NCI-H345 (cell line): ENCODE measurements at regions not wholly inside any gene's neighbourhood (a gene's known extent, or its start where the extent isn't known, plus 50 kb on each side); places are given as distances from the start of the nearest gene placed in this dataset.

Experiments
- DNase-seq: peaks from one replicate; lab custom pipeline; 2025; lab: John Stamatoyannopoulos, UW

DNA sequence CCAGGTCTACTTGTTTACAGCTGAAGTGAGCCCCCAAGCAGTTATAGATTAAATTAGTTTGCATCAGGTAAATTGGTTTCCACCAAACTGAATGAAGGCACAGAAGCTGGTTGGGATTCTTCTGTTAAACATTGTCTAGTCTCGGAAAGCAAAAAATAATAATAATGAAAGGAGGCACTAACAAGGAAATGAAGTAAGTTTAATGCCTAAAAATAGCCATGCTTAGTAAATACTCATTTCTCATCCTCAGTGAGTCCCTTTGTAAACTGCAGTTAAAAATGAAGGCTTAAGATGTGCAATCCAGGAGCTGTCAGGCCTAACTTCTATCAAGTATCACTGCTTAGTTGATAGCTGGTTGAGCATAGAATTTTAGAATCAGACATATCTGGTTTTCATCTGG, 113.5 kb downstream of the BTG1 start:
- no peak for DNase-seq

DNA sequence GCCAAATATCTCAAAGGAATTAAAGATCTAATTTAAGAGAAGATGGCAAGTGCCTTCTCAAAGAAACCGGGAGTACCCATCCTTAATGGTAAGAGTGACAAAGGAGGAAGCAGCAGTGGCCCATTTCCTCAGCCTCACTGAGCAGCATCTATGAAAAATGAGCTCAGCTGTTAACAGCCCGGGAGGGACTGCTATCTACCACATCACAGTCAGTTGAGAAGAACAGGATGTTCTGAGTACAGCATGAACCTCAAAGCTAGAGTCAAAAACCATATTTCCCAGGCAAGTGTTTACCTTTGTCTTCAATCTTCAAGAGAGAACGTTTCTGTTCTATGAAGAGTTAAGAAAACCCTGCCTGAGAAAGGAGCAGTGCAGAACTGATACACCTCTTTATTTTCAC, 115.0 kb downstream of the BTG1 start:
- DNase-seq: no peak

DNA sequence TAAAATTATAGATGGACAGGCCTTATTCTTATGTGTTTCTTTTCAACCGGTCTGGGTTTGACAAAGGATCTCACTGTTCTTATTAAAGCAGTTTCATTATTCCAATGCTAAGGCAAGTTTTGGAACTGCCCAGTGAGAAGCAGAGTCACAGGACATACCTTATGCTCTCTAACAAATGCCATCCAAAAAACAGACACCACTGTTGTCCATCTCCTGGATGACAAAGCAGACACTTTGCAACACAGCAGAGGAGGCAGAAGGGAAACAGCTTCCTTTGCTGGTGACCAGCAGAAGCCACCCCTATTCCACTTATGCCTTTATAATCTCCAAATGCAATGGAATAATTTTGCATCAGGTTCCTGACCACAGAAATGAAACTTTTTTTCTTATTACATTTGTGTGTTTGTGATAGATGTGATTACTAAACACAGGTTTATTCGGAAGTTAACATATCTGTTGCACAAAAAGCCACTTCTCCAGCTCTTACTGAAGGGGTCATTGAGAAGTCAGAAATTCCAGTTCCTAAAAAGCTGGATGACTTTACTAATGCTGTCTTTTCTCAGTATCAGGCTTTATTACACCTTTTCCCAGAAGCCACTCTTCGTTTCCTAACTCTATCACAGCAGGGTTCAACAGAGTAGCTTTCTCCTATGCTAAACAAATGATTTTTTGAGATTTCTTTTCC, 115.6 kb downstream of the BTG1 start:
- DNase-seq: no peak

DNA sequence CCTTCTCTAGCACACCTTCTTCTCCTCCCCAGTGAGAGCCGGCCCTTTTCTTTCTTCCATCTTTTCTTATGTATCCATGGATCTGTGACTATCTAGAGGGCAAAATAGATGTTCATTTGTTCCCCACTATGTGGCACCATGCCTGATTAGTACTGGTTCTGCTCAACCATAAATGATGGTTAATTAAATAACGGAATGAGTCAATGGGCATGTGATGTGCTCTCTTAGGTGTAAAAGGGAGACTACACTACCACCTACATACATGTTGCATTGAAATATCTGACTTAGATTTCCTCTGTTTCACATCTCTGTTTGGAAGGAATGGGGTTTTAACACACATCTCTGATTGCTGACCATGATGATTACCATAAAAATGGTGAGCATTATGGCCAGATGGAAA, 116.5 kb downstream of the BTG1 start:
- DNase-seq: no peak

DNA sequence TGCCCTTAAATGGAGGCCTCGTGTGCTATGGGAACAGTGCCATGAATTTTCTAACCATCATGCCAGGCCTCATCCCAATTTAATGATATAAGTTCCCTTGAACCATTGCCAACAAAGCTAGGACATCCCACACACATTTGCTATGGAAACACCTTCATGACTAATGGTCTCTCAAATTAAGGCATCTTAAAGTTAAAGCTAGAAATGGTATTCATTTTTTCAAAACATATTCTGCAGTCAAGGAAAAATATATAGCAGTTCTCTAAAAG, 117.3 kb downstream of the BTG1 start:
- no peak for DNase-seq

DNA sequence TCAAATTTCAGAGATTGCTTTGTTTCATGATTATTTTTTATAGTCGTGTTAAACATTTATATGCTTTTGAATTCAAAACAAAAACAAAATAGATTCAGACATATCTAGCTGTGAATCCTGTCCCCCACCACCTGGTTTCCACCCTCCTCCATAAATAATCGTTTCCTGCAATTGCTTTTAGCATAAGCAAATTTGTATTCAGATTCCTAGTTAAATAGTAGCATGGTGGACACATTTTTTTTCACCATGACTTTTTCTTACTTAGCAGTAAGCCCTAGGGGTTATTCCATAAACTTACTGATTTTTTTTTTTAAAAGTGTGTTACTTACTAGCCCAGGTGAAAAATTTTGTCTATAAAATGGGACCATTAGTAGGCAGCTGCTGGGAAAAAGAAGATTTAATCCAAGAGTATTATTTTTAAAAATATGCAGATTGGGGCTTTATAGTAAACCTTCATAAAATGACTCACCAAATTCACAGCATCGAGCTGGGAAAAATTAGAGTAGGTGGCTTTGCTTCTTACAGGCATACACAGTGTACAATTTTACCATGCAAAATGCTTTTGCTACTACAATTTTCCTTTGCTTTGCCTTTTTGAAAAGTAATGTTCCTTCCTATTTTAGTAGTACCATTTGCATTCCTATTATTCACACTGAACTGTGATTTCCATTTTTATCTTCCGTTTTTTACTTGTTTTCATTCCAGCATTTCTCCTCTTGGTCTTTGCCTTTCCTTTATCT, 117.8 kb downstream of the BTG1 start:
- DNase-seq: no peak

DNA sequence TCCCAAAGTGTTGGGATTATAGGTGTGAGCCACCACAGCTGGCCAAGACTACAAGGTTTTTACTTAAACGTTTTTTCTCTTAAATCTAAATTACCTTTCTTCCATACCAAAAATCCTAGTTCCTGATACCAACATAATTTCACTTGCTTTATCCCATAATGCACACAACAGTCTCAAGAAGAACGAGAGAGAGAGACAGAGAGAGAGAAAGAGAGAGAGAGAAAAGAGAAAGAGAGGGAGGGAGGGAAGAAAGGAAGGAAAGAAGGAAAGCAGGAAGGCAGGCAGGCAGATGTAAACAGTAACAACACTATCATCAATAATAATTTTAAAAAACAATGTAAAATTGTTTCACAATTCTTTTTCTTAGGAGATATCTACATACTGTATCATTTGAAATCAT, 118.4 kb downstream of the BTG1 start:
- DNase-seq: no peak

DNA sequence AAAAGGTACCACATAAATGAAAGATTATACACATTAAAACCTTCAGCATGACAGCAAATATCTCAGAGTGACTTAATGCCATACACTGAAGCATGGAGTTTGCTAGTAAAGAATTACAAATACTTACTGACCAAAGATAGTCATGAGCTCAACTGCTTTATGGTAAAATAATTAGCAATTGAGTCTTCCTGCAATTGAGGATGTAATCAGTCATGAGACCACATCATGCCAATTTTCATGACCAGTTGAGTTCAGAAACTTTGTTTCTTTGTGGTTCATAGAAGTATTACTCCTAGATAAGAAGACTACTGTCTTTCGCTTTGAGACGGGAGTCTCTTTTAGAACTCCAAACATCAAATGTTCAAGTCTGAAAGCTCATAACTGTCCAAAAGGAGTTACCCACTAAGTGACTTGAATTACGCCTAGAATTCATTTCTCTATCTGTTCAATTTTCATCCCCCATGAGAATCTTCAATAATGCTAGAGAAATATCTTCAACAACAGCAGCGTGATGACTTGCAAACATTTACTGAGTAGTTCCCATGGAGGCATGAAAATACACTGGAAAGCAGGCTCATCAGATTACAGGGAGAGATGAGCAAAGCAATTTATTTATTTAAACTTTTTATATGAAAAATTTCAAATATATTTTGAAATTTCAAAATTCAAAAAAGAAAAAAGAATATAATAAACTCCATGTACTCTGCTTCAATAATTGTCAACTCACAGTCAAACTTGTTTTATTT, 120.0 kb downstream of the BTG1 start:
- no peak for DNase-seq

DNA sequence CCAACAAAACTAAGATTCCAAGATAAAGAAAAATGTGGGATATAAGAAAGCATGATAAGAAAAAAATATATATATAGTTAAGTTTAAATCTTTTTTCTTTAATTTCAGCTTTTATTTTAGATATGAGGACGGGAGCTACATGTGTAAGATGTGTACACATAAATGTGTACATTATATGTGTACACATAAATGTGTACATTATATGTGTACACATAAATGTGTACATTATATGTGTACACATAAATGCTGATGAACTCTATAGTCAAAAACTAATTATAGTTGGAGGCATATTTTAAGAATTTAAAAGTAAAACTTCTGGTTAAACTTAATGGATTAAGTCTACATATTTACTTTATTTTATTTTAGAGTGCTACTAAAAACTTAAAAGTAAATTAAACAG, 123.6 kb downstream of the BTG1 start:
- DNase-seq: no peak

DNA sequence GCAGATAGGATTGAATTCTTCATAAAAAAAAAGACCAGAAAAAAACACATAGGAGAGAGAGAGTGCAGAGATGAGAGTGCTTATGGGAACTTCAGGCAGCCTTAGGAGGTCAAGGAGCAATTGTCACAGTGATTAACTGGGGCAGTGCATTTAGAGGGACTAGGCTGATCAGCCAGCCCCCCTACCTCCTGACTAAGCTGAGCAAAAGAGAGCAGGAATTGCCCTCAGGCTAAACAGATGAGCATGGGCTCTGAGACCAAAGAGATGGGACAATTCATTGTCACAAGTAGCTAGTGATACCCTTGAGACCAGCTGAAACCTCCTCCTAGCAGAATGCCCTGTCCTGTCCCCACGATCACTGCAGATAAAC, 124.0 kb downstream of the BTG1 start:
- peak; percentile 31 for DNase-seq

DNA sequence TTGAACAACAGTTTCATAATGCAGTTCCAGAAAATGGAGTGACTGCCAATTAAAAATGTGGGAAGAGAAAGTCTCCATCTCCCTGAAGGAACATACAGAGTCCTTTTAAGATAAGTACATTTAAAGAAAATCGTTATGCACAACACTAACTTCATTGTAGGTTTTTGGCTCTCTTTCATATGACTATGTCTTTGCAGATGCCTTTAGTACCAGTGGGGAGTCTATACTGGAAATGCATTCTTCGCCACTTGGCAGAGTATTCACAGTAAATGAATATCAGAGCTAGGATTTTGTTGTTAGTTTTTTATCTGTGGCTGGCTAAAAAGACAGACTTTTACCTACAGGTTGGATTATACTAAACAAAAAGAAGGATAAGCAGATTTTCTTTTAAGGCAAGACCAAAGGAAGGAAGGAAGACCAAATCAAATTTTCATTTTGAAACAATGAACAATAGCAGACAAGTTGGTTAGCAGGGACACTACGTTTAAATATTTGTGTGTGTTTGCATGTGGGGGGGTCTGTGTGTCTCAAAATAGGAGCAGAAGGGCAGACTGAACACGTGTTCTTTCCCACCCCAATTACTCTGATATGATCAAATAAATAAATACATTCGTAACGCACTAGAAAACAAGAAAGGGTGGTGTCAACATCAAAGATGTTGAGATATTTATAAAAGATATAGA, 124.5 kb downstream of the BTG1 start:
- no peak for DNase-seq

DNA sequence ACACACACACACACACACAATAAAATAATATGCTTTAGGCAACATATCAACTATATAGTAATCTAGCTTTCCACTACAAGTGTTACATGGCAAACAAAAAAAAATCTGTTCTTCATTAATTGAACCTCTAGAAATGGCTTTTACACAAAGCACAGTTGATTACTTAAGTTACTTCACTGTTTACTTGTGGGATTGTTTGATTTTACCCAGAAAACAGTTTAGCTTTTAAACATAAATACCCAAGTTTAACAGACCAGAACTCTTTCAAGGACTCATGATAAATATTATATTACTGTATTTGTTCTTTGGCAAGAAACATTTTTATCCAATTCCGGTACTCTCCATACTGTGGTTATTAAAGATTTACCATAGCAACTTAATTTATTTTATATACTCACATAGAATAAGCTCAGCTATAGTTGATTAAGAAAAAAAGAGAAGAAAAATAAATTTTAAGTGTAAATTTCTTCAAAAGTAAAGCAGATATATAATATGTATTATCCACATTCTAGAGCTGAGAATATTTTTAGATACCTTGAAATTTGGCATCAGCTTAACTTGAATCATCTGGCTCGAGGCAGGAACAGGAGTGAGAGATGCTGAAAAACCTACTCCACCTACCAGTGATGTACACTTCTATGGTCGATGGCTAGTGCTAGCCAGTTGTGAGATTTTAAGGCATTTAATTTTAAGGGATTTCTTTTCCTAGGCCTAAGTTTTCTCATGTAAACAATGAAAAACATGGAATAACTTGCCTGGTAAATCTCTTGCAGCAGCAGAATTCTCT, 126.0 kb downstream of the BTG1 start:
- no peak for DNase-seq

DNA sequence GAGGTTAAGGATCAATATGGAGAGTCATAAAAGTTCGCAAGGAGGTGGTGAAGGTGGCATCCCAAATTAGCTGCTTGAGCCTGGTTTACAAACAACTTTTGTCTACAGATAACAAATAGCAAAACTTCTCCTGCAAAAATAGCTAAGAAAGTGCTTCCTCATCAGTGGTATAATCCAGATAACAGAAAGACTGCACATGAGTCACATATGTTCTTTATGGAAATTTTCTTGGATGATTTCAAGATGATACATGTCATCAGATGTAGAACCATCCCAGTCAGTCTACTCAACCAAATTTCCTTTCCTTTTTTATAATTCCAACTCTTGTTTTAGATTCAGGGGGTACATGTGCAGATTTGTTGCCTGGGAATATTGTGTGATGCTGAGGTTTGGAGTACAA, 133.0 kb downstream of the BTG1 start:
- DNase-seq: no peak

DNA sequence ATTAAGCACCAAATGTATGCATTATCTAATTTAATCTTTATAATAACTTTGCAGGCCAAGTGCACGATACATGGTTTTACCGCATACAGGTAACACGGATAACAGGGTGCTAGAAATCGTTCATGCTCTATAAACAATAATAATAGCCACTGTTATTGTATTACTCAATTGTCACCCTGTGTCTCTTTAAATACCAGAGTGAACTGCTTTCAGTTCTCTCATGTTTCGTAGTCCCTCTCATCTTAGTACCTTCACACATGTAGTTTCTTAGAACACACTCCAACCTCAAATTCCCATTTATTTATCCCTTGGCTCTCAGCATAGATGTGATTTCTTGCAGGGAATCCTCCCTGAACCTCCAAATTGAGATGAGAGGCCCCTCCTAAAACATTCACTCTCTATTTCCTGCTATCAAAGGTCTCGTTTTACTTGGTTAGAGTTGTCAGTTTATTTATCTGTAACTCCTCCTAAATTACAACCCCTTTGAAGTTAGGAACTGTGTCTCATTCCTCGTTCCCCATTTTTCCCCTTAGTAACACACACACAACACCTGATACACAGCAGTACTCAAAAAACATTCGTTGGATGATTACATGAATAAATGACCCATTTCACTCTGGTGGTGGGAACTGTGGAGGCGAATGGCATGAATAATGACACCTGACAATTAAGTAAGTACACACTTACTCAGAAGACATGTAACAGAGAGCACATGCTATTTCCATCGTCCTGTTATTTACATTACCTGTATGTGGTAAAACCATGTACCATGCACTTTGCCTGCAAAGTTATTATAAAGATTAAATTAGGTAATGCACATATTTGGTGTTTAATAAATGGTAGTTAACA, 134.6 kb downstream of the BTG1 start:
- no peak for DNase-seq

DNA sequence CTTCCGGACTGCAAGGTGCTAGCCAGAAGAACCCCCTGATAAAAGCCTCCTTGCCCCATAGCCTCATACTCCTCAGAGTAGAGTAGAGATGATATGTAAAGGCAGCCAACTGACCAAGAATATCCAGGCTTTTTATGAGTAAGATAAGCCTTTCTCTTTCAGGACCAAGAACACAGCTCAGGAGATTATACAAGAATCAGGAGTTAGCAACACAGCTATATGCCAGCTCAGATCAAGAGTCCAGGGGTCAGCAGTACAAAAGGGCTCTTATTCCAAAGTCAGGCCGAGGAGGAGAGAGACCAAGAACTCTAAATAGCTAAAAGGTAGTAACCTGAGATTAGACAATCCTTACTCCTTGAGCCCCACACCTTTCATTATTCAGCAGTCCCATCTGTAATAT, 135.3 kb downstream of the BTG1 start:
- no peak for DNase-seq

DNA sequence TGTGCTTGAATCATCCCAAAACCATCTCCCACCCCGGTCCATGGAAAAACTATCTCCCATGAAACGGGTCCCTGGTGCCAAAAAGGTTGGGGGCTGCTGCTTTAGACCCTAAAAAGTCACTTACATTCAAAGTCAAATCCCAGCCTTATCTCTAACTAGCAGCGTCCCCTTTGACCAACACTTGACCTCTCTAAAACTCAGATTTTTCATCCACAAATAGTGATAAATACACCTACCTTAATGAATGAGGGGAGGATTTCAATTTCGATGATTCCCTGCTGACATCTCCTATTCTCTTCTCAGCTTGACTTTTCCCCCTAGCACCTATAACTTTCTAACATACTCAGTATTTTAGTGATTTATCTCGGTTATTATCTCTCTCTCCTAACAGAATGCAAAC, 137.3 kb downstream of the BTG1 start:
- no peak for DNase-seq

DNA sequence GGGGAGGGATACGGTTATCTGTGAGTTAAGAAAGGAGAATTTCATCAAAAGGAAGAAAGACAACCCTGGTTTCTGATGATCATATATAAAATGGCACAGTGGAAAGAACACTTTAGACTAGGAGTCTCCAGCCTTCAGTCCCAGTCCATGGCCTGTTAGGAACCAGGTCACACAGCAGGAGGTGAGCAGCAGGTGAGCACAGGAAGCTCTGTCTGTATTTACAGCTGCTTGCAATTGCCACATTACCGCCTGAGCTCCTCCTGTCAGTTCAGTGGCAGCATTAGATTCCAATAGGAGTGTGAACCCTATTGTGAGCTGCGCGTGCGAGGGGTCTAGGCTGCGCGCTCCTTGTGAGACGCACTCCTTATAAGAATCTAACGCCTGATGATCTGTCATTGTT, 137.9 kb downstream of the BTG1 start:
- peak; percentile 10 for DNase-seq

DNA sequence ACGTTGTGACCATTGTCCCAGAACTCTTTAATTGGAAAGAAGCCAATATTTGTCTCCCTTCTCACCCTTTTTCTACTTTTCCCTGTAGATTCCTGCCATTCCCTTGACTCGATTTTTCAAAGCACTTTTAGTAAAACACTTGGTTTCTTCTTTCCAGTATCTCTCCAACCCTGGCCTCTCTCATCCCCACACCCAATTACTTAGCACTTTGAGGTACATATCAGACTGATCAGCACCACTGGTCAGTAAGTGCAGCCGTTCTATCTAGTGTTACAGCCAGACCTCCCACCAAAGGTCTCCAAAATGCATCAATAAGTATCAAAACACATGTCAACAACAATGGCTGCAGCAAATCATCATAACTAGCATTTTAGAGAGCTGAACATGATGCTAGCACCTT, 141.9 kb downstream of the BTG1 start:
- DNase-seq: no peak

DNA sequence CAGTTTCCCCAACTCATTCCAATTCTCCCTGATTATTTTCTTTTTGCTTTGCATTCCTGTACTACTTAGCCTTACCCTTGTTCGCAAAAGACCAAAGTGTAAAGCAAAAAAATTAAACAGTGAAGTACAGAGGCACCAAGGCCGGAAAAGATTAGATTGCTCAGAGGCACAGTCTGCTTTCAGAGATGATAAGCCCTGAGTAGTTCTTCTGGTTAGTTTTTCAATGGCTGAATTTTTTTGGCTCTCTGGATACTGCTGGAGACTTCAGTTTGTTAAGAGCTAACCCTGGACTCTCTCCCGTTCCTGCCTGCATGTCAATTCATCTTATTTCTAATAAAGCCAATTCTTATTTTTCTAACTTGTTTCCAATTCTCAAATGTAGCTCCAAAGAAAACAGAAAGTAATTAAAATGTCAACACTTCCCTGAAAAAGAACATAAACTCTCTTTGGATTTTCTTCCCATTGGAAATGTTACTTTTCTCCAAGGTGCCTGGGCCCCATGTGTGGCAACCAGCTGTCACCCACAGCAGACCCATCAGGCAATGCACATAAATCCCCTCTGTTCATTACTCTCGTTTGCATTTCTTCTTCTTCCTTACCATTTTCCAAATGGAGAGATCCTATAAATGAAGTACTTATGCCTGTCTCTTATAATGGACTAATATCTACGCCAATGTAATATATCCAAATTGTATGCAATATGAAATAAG, 142.8 kb downstream of the BTG1 start:
- no peak for DNase-seq

DNA sequence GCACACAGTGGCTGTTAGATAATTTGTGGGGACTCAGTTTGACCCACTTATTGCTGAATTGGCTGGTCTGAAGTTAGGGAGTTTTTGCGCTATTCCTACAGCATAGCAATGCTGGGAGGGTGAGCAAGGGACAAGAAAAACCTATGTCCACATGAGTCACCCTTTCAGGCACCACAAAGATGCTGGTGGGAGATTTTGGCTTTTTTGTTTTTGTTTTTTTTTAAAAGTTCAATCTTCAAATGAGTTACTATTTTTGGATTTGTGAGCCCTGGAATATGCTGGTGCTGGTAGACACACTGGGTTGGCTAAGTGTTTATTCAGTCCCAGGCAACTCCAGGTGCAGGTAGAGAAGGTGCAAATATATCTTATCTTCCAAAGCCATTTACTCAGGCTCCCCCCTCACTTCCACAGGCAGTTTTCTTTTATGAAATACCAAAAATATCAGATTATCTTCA, 143.4 kb downstream of the BTG1 start:
- no peak for DNase-seq

DNA sequence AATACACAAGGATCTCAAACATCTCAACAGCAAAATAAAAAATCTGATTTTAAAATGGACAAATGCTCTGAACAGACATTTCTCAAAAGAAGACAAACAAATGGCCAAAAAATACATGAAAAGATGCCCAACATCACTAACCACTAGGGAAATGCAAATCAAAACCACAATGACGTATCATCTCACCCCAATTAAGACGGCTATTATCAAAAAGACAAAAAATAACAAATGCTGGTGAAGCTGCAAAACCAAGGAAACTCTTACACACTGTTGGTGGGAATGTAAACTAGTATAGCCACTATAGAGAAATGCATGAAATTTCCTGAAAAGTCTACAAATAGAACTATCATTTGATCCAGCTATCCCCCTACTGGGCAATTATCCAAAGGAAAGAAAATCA, 145.0 kb downstream of the BTG1 start:
- no peak for DNase-seq
